Tibial nerve (tissue), 3 donors: ENCODE measurements at regions not wholly inside any gene's neighbourhood (a gene's known extent, or its start where the extent isn't known, plus 50 kb on each side); places are given as distances from the start of the nearest gene placed in this dataset.

ENCODE experiments used
- POLR2A ChIP-seq, 2 donors: fragments of 450-650 bp; IDR thresholded peaks; one replicate each; pipeline ENCODE4 v1.6.1; 2017; ENCODE audit warnings: antibody characterized with exemption in 2 of 2, mild to moderate bottlenecking in 2 of 2, moderate library complexity in 2 of 2
- TF ChIP-seq, protein P1 (sequence below), 5 experiments: fragments of 200-600 bp in 3 of 5; fragments of 450-650 bp in 2 of 5; sonication (generic) in 3 of 5; IDR thresholded peaks; one replicate each; pipeline ENCODE4 v1.5.1; 2016 to 2019; ENCODE audit warnings: antibody characterized with exemption in 5 of 5, mild to moderate bottlenecking in 3 of 5, moderate library complexity in 2 of 5

DNA sequence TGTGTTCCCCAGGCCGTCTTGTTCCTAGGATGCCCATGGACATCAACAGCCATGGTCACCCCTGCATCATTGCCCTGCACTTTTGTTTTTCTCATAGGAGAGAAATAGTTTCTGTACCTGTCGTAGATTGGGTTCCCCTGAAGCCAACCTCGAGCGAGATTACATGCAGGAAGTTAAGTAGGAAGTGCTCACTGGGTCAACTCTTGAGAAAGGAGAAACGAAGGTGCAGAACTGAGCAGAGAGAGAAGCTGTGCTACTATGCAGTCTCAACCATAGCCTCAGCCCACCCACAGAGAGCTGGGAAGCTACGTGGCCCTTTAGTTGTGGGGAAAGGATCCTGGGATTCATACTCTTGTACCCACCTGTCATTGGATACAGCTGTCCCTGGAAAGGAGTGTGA lies 165.2 kb downstream of the HERPUD2 start:
- no peak for TF ChIP-seq POLR2A (IDR thresholded peaks at IDR 0.05)
- TF ChIP-seq, protein P1, sequence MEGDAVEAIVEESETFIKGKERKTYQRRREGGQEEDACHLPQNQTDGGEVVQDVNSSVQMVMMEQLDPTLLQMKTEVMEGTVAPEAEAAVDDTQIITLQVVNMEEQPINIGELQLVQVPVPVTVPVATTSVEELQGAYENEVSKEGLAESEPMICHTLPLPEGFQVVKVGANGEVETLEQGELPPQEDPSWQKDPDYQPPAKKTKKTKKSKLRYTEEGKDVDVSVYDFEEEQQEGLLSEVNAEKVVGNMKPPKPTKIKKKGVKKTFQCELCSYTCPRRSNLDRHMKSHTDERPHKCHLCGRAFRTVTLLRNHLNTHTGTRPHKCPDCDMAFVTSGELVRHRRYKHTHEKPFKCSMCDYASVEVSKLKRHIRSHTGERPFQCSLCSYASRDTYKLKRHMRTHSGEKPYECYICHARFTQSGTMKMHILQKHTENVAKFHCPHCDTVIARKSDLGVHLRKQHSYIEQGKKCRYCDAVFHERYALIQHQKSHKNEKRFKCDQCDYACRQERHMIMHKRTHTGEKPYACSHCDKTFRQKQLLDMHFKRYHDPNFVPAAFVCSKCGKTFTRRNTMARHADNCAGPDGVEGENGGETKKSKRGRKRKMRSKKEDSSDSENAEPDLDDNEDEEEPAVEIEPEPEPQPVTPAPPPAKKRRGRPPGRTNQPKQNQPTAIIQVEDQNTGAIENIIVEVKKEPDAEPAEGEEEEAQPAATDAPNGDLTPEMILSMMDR (IDR thresholded peaks at IDR 0.05): no peak
